NCI-H524 treated with DMSO at 0.1 percent for 48 hours (cell line): ENCODE measurements at regions not wholly inside any gene's neighbourhood (a gene's known extent, or its start where the extent isn't known, plus 50 kb on each side); places are given as distances from the start of the nearest gene placed in this dataset.

Experiments
- DNase-seq: peaks from one replicate; lab custom pipeline; 2025; lab: John Stamatoyannopoulos, UW

- peak; percentile 97 for DNase-seq
These were observed 372.1 kb upstream of the NR2F2 start for GRCh38 chr15:95958382-95958781.

GRCh38 chr15:95968856-95969255 is 361.6 kb upstream of the NR2F2 start:
- no peak for DNase-seq

GRCh38 chr15:95970326-95970725 is 360.2 kb upstream of the NR2F2 start:
- no peak for DNase-seq

- DNase-seq: no peak
These were observed 358.4 kb upstream of the NR2F2 start for GRCh38 chr15:95972041-95972553.

GRCh38 chr15:95972812-95973211 is 357.7 kb upstream of the NR2F2 start:
- DNase-seq: no peak

- DNase-seq: no peak
These were observed 356.8 kb upstream of the NR2F2 start for GRCh38 chr15:95973566-95974256.

- no peak for DNase-seq
These were observed 355.3 kb upstream of the NR2F2 start for GRCh38 chr15:95975212-95975611.

GRCh38 chr15:95979286-95979685 is 351.2 kb upstream of the NR2F2 start:
- DNase-seq: no peak

GRCh38 chr15:95981209-95981608 is 349.3 kb upstream of the NR2F2 start:
- DNase-seq: no peak

GRCh38 chr15:95987299-95987698 is 343.2 kb upstream of the NR2F2 start:
- no peak for DNase-seq

GRCh38 chr15:95987886-95988573 is 342.5 kb upstream of the NR2F2 start:
- no peak for DNase-seq

GRCh38 chr15:95988574-95988887 is 342.0 kb upstream of the NR2F2 start:
- no peak for DNase-seq

- DNase-seq: no peak
These were observed 341.1 kb upstream of the NR2F2 start for GRCh38 chr15:95989392-95989791.

GRCh38 chr15:95990833-95991232 is 339.7 kb upstream of the NR2F2 start:
- DNase-seq: no peak

- no peak for DNase-seq
These were observed 336.1 kb upstream of the NR2F2 start for GRCh38 chr15:95994418-95994817.

- no peak for DNase-seq
These were observed 334.9 kb upstream of the NR2F2 start for GRCh38 chr15:95995375-95996168.

- no peak for DNase-seq
These were observed 334.0 kb upstream of the NR2F2 start for GRCh38 chr15:95996494-95996893.

- no peak for DNase-seq
These were observed 331.6 kb upstream of the NR2F2 start for GRCh38 chr15:95998935-95999334.

GRCh38 chr15:96002890-96003859 is 327.3 kb upstream of the NR2F2 start:
- no peak for DNase-seq

- no peak for DNase-seq
These were observed 324.6 kb upstream of the NR2F2 start for GRCh38 chr15:96005906-96006305.

- DNase-seq: no peak
These were observed 319.4 kb upstream of the NR2F2 start for GRCh38 chr15:96011136-96011535.

GRCh38 chr15:96014939-96015338 is 315.6 kb upstream of the NR2F2 start:
- no peak for DNase-seq
